ENCODE measurements at regions not wholly inside any gene's neighbourhood (a gene's known extent, or its start where the extent isn't known, plus 50 kb on each side); places are given as distances from the start of the nearest gene placed in this dataset.
"Not testable (repeated sequence)": the region's sequence is repeated elsewhere in the genome, so short reads cannot be mapped to it uniquely, and the experiment has no call there.

DNA sequence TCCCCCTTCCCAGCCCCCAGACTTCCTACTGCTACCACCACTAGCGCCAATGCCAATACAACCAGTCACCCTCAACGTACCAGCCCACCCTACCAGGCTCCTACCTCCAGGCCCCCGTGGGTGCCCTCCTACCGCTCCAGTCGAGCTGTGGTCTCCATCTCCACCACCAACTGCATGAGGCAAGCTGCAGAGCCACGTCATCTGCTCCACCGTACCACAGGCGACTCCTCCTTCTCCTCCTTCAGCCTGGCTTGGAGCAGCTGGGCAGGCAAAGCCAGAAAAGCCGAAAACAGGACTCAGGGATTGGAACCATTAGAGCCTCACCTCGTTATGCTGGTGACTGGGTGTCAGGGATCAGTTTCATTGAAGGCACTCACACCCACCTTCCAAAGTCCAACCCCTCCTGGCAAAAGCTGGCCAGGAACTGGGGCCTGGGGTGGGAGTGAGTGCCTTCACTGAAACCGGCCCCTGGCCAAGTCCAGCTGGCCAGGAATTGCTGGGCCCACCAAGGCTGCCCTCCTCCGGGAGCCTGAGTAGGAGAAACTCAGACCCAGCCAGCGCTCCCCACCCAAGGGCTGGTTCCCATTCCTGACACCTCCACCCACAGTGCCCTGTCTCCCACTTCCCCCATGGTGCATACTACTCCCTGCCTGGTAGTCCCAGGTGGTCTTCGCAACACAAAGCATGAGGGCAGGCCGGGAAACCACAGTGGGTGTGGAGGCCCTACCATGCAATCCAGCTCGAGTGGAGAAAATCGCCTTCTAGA lies 176.2 kb downstream of the USP22 start:
- TF ChIP-seq EZH2 (IDR thresholded peaks at IDR 0.05; ENCODE audit: insufficient read depth, poor library complexity, severe bottlenecking); EZH2phosphoT487 (IDR thresholded peaks at IDR 0.05; ENCODE audit: insufficient read depth, low read depth): not testable (repeated sequence)

Measured in GM23248 (cell line).